C4-2B (cell line): ENCODE measurements at regions not wholly inside any gene's neighbourhood (a gene's known extent, or its start where the extent isn't known, plus 50 kb on each side); places are given as distances from the start of the nearest gene placed in this dataset.

Experiments used
- CTCF ChIP-seq: fragments of 450-650 bp; conservative IDR thresholded peaks from 2 replicates; pipeline ENCODE4 v1.5.1; 2017; ENCODE audit warnings: mild to moderate bottlenecking
- ZFX ChIP-seq: fragments of 450-650 bp; IDR thresholded peaks from 2 replicates; pipeline ENCODE4 v1.6.1; 2017

- no peak for TF ChIP-seq CTCF
- TF ChIP-seq ZFX = no peak
These were observed 323.7 kb downstream of the SLC4A3 start for GRCh38 chr2:219951099-219951498.
